Left lobe of liver (tissue), 2 donors: ENCODE measurements at regions not wholly inside any gene's neighbourhood (a gene's known extent, or its start where the extent isn't known, plus 50 kb on each side); places are given as distances from the start of the nearest gene placed in this dataset.

ENCODE experiments used
- ATAC-seq: fragments of 200-7000 bp; cut with Tn5 transposase; one replicate; pipeline ENCODE4 v1.9.1; 2020; ENCODE audit warnings: mild to moderate bottlenecking, moderate library complexity
- DNase-seq: peaks from one replicate; pipeline ENCODE4 v3.0.0-alpha.2; 2020; ENCODE audit warnings: low spot score
- donor health status: DM: no; HTN: no; CAD: no; lungs with moderate emphysema.
- donor health status: DM: no; HTN: yes; CAD: no.

GRCh38 chr1:106459418-106459817, 597.1 kb upstream of the PRMT6 start:
- DNase-seq, result no peak
- ATAC-seq, result no peak

- ATAC-seq, result no peak
- DNase-seq, result no peak
Measured at GRCh38 chr1:106465666-106466065, 590.8 kb upstream of the PRMT6 start.

GRCh38 chr1:106480629-106481028, 575.8 kb upstream of the PRMT6 start:
- ATAC-seq (no peak), DNase-seq (no peak)

GRCh38 chr1:106492880-106493279, 563.6 kb upstream of the PRMT6 start:
- ATAC-seq, result no peak

GRCh38 chr1:106494646-106495045, 561.8 kb upstream of the PRMT6 start:
- ATAC-seq, result no peak
- DNase-seq, result no peak

More at GRCh38 chr1:106492880-106493279, 563.6 kb upstream of the PRMT6 start:
- no peak for DNase-seq

- no peak for DNase-seq
- no peak for ATAC-seq
Measured at GRCh38 chr1:106498238-106498637, 558.2 kb upstream of the PRMT6 start.

GRCh38 chr1:106502659-106503058, 553.8 kb upstream of the PRMT6 start:
- no peak for ATAC-seq
- no peak for DNase-seq

- DNase-seq, result no peak
- ATAC-seq, result no peak
Measured at GRCh38 chr1:106515375-106515774, 541.1 kb upstream of the PRMT6 start.

- DNase-seq (no peak), ATAC-seq (no peak)
Measured at GRCh38 chr1:106517224-106517623, 539.2 kb upstream of the PRMT6 start.

GRCh38 chr1:106523497-106523896, 533.0 kb upstream of the PRMT6 start:
- ATAC-seq (no peak), DNase-seq (no peak)

GRCh38 chr1:106524631-106525030, 531.8 kb upstream of the PRMT6 start:
- DNase-seq, result no peak

GRCh38 chr1:106526650-106527049, 529.8 kb upstream of the PRMT6 start:
- DNase-seq, result no peak
- ATAC-seq, result no peak

More at GRCh38 chr1:106524631-106525030, 531.8 kb upstream of the PRMT6 start:
- ATAC-seq, result no peak

- ATAC-seq, result no peak
- DNase-seq, result no peak
Measured at GRCh38 chr1:106534612-106535011, 521.9 kb upstream of the PRMT6 start.

GRCh38 chr1:106536741-106537140, 519.7 kb upstream of the PRMT6 start:
- ATAC-seq (no peak), DNase-seq (no peak)

- DNase-seq (no peak), ATAC-seq (no peak)
Measured at GRCh38 chr1:106548726-106549125, 507.7 kb upstream of the PRMT6 start.

GRCh38 chr1:106554294-106554693, 502.2 kb upstream of the PRMT6 start:
- ATAC-seq (no peak), DNase-seq (no peak)

GRCh38 chr1:106555571-106555970, 500.9 kb upstream of the PRMT6 start:
- DNase-seq (no peak), ATAC-seq (no peak)

- no peak for DNase-seq
- ATAC-seq, result no peak
Measured at GRCh38 chr1:106564192-106564591, 492.3 kb upstream of the PRMT6 start.

GRCh38 chr1:106568201-106568974, 488.1 kb upstream of the PRMT6 start:
- DNase-seq, result no peak
- ATAC-seq, result no peak

GRCh38 chr1:106571109-106571508, 485.4 kb upstream of the PRMT6 start:
- DNase-seq (no peak), ATAC-seq (no peak)

- DNase-seq (no peak), ATAC-seq (peak; percentile 24)
Measured at GRCh38 chr1:106584107-106584506, 472.4 kb upstream of the PRMT6 start.

- DNase-seq (peak; percentile 50), ATAC-seq (peak; percentile 94)
Measured at GRCh38 chr1:106584676-106585075, 471.8 kb upstream of the PRMT6 start.

- no peak for DNase-seq
Measured at GRCh38 chr1:106600626-106601025, 455.8 kb upstream of the PRMT6 start.

More at GRCh38 chr1:106600626-106601025, 455.8 kb upstream of the PRMT6 start:
- ATAC-seq, result peak; percentile 64
